ENCODE measurements at regions not wholly inside any gene's neighbourhood (a gene's known extent, or its start where the extent isn't known, plus 50 kb on each side); places are given as distances from the start of the nearest gene placed in this dataset.

- Histone ChIP-seq H3K9me3 (ENCODE audit: low read depth) (no peaks in the 10 kb centered on the region), H3K9me2 (ENCODE audit: insufficient read depth) (no peaks in the 10 kb centered on the region), H3K27me3 (replicated peaks; ENCODE audit: insufficient read depth) (no peaks in the 10 kb centered on the region), H3K4me2 (ENCODE audit: unreplicated experiment) (no peak overlapping the region), H2AFZ (no peak overlapping the region), H3K36me3 (ENCODE audit: low read depth) (no peaks in the 10 kb centered on the region), H3K79me2 (ENCODE audit: insufficient read depth) (no peaks in the 10 kb centered on the region), H3F3A (ENCODE audit: insufficient read depth) (no peaks in the 10 kb centered on the region), H3K27ac (no peak overlapping the region), H3K4me1 (ENCODE audit: insufficient read depth) (no peaks in the 10 kb centered on the region), H3K9ac (no peak overlapping the region), H3K4me3 (no peak overlapping the region), H4K20me1 (ENCODE audit: insufficient read depth) (no peaks in the 10 kb centered on the region)
- no peak for TF ChIP-seq EZH2 (IDR thresholded peaks at IDR 0.05; ENCODE audit: insufficient read depth, poor library complexity, severe bottlenecking)
- no peak for TF ChIP-seq EZH2phosphoT487 (IDR thresholded peaks at IDR 0.05; ENCODE audit: insufficient read depth, low read depth)
- no peak for DNase-seq
- in situ Hi-C loops (cut with MboI): no loop called here
- WGBS, 2 experiments (ENCODE audit: low coverage in 1 of 2, low lambda C conversion rate in 2 of 2, missing lambda C conversion rate in 2 of 2): 0 to 43% methylated on average over 1 of the region's 1 CpG
These were observed 97.2 kb upstream of the GALNTL6 start for GRCh38 chr4:171715973-171716372.

GRCh38 chr4:171714791-171715454 is 98.3 kb upstream of the GALNTL6 start:
- in situ Hi-C loops (cut with MboI): no loop called here

GRCh38 chr4:171710743-171711142 is 102.5 kb upstream of the GALNTL6 start:
- no peaks in the 10 kb centered on the region for H3K9me2 ChIP-seq (ENCODE audit: insufficient read depth)
- H3K4me2 ChIP-seq (ENCODE audit: unreplicated experiment): no peak overlapping the region
- 29 to 30% methylated on average over 1 of the region's 1 CpG for WGBS, 2 experiments (ENCODE audit: low coverage in 1 of 2, low lambda C conversion rate in 2 of 2, missing lambda C conversion rate in 2 of 2)
- no peak for DNase-seq
- H3F3A ChIP-seq (ENCODE audit: insufficient read depth): no peaks in the 10 kb centered on the region
- no peak overlapping the region for H2AFZ ChIP-seq
- no peaks in the 10 kb centered on the region for H3K4me1 ChIP-seq (ENCODE audit: insufficient read depth)
- H3K4me3 ChIP-seq: no peak overlapping the region
- H3K9me3 ChIP-seq (ENCODE audit: low read depth): no peaks in the 10 kb centered on the region
- TF ChIP-seq EZH2phosphoT487 (IDR thresholded peaks at IDR 0.05; ENCODE audit: insufficient read depth, low read depth) (no peak), EZH2 (IDR thresholded peaks at IDR 0.05; ENCODE audit: insufficient read depth, poor library complexity, severe bottlenecking) (no peak)
- H3K79me2 ChIP-seq (ENCODE audit: insufficient read depth): no peaks in the 10 kb centered on the region
- H3K27ac ChIP-seq: no peak overlapping the region
- no peak overlapping the region for H3K9ac ChIP-seq
- in situ Hi-C loops (cut with MboI): no loop called here
- no peaks in the 10 kb centered on the region for H3K27me3 ChIP-seq (replicated peaks; ENCODE audit: insufficient read depth)
- H4K20me1 ChIP-seq (ENCODE audit: insufficient read depth): no peaks in the 10 kb centered on the region
- no peaks in the 10 kb centered on the region for H3K36me3 ChIP-seq (ENCODE audit: low read depth)

More at GRCh38 chr4:171714791-171715454, 98.3 kb upstream of the GALNTL6 start:
- no peaks in the 10 kb centered on the region for H3K9me3 ChIP-seq (ENCODE audit: low read depth)
- H3K4me2 ChIP-seq (ENCODE audit: unreplicated experiment): no peak overlapping the region
- H3K79me2 ChIP-seq (ENCODE audit: insufficient read depth): no peaks in the 10 kb centered on the region
- H3K9ac ChIP-seq: no peak overlapping the region
- no peaks in the 10 kb centered on the region for H3K9me2 ChIP-seq (ENCODE audit: insufficient read depth)
- H3K4me1 ChIP-seq (ENCODE audit: insufficient read depth): no peaks in the 10 kb centered on the region
- no peak overlapping the region for H2AFZ ChIP-seq
- no peaks in the 10 kb centered on the region for H3F3A ChIP-seq (ENCODE audit: insufficient read depth)
- TF ChIP-seq EZH2phosphoT487 (IDR thresholded peaks at IDR 0.05; ENCODE audit: insufficient read depth, low read depth) (no peak), EZH2 (IDR thresholded peaks at IDR 0.05; ENCODE audit: insufficient read depth, poor library complexity, severe bottlenecking) (no peak)
- H4K20me1 ChIP-seq (ENCODE audit: insufficient read depth): no peaks in the 10 kb centered on the region
- no peak overlapping the region for H3K4me3 ChIP-seq
- WGBS, 2 experiments (ENCODE audit: low coverage in 1 of 2, low lambda C conversion rate in 2 of 2, missing lambda C conversion rate in 2 of 2): 28 to 37% methylated on average over 4 to 5 of the region's 5 CpGs
- H3K36me3 ChIP-seq (ENCODE audit: low read depth): no peaks in the 10 kb centered on the region
- no peaks in the 10 kb centered on the region for H3K27me3 ChIP-seq (replicated peaks; ENCODE audit: insufficient read depth)
- H3K27ac ChIP-seq: no peak overlapping the region
- no peak for DNase-seq

- no peak overlapping the region for H2AFZ ChIP-seq
- no peaks in the 10 kb centered on the region for H3K27me3 ChIP-seq (replicated peaks; ENCODE audit: insufficient read depth)
- H3K79me2 ChIP-seq (ENCODE audit: insufficient read depth): no peaks in the 10 kb centered on the region
- H3K9me3 ChIP-seq (ENCODE audit: low read depth): no peaks in the 10 kb centered on the region
- in situ Hi-C loops (cut with MboI): no loop called here
- WGBS, 2 experiments (ENCODE audit: low coverage in 1 of 2, low lambda C conversion rate in 2 of 2, missing lambda C conversion rate in 2 of 2): 2 to 8% methylated on average over 4 of the region's 4 CpGs
- no peak overlapping the region for H3K4me3 ChIP-seq
- no peak overlapping the region for H3K9ac ChIP-seq
- H3K4me2 ChIP-seq (ENCODE audit: unreplicated experiment): no peak overlapping the region
- H3K36me3 ChIP-seq (ENCODE audit: low read depth): no peaks in the 10 kb centered on the region
- H3K27ac ChIP-seq: no peak overlapping the region
- TF ChIP-seq EZH2 (IDR thresholded peaks at IDR 0.05; ENCODE audit: insufficient read depth, poor library complexity, severe bottlenecking) (no peak), EZH2phosphoT487 (IDR thresholded peaks at IDR 0.05; ENCODE audit: insufficient read depth, low read depth) (no peak)
- H4K20me1 ChIP-seq (ENCODE audit: insufficient read depth): no peaks in the 10 kb centered on the region
- no peaks in the 10 kb centered on the region for H3K4me1 ChIP-seq (ENCODE audit: insufficient read depth)
- H3K9me2 ChIP-seq (ENCODE audit: insufficient read depth): no peaks in the 10 kb centered on the region
- H3F3A ChIP-seq (ENCODE audit: insufficient read depth): no peaks in the 10 kb centered on the region
- DNase-seq: no peak
These were observed 136.5 kb upstream of the GALNTL6 start for GRCh38 chr4:171676555-171677215.

Measured in GM23248 (cell line).